Endothelial cell of umbilical vein (primary cell): ENCODE measurements at regions not wholly inside any gene's neighbourhood (a gene's known extent, or its start where the extent isn't known, plus 50 kb on each side); places are given as distances from the start of the nearest gene placed in this dataset.
A peak's percentile ranks its signal among the peaks of the same experiment; 100 is the strongest.
"Not testable (repeated sequence)": the region's sequence is repeated elsewhere in the genome, so short reads cannot be mapped to it uniquely, and the experiment has no call there.

Experiments used
- BruUV-seq: library from RNA; stranded (reverse); fragments of 400-500 nt; replicated peaks from 2 replicates; lab custom pipeline; 2021; lab: Mats Ljungman, UMichigan
- CTCF ChIA-PET: fragments of 300-600, 350-600 bp; sonication (Branson Sonifier 250); formaldehyde crosslinking; loops from one replicate; lab custom pipeline; 2021; ENCODE audit warnings: antibody characterized with exemption, inconsistent platforms; lab: Charles Lee
- POLR2A ChIA-PET: fragments of 300-600, 350-600 bp; sonication (Branson Sonifier 250); formaldehyde crosslinking; loops from one replicate; lab custom pipeline; 2021; ENCODE audit warnings: antibody characterized with exemption, inconsistent platforms; lab: Charles Lee
- DNase-seq: peaks from one replicate; pipeline ENCODE4 v3.0.0-alpha.2; 2011; ENCODE audit warnings: low read depth, low spot score
- FAIRE-seq: peaks from 2 replicates; lab custom pipeline; 2011; peaks lifted over from hg19 to GRCh38; lab: Jason Lieb, UNC
- H2AFZ ChIP-seq: 2 replicates; pipeline ENCODE4 v1.6.0; 2012; ENCODE audit warnings: low read depth, low read length, control low read depth, inconsistent platforms
- H3K27ac ChIP-seq: 2 replicates; pipeline ENCODE4 v1.5.1; 2011; ENCODE audit warnings: low read depth, mild to moderate bottlenecking, control low read depth, low read length, moderate library complexity; ENCODE audit not compliant: insufficient read depth
- H3K27me3 ChIP-seq, 2 experiments: 2 replicates each; pipeline versions ENCODE4 v1.6.0 to v1.6.1; 2011; ENCODE audit warnings: low read length in 2 of 2, mixed read lengths in 1 of 2; ENCODE audit not compliant: control insufficient read depth in 2 of 2, insufficient read depth in 2 of 2
- H3K36me3 ChIP-seq, 2 experiments: 2 replicates in 1 of 2; 3 replicates in 1 of 2; pipeline ENCODE4 v1.5.1; 2011; ENCODE audit warnings: low read length in 2 of 2, mild to moderate bottlenecking in 1 of 2, moderate library complexity in 1 of 2; ENCODE audit not compliant: control insufficient read depth in 2 of 2, insufficient read depth in 2 of 2; ENCODE audit errors: extremely low read depth in 1 of 2
- H3K4me1 ChIP-seq: 3 replicates; pipeline ENCODE4 v1.5.1; 2011; ENCODE audit warnings: mild to moderate bottlenecking, low read length; ENCODE audit not compliant: control insufficient read depth, insufficient read depth; ENCODE audit errors: extremely low read depth
- H3K4me2 ChIP-seq: 2 replicates; pipeline ENCODE4 v1.6.1; 2011; ENCODE audit warnings: low read length, control low read depth, mixed read lengths; ENCODE audit not compliant: insufficient read depth
- H3K4me3 ChIP-seq, 3 experiments: fragments of 200-600 bp in 1 of 3; sonication (generic), shearing (Covaris generic) in 1 of 3; replicated peaks in 1 of 3; 2 replicates each; pipeline ENCODE4 v1.5.1; 2011 to 2016; ENCODE audit warnings: control low read depth in 3 of 3, low read length in 3 of 3, mild to moderate bottlenecking in 2 of 3, inconsistent platforms in 1 of 3, low read depth in 1 of 3, moderate library complexity in 1 of 3; ENCODE audit not compliant: insufficient read depth in 1 of 3
- H3K79me2 ChIP-seq: 2 replicates; pipeline ENCODE4 v1.6.0; 2012; ENCODE audit warnings: low read length, inconsistent platforms; ENCODE audit not compliant: control insufficient read depth, insufficient read depth
- H3K9ac ChIP-seq: replicated peaks from 2 replicates; pipeline ENCODE3; 2011; ENCODE audit warnings: low read length, control low read depth; ENCODE audit not compliant: insufficient read depth; ENCODE audit errors: extremely low read depth
- H3K9me1 ChIP-seq: replicated peaks from 3 replicates; pipeline ENCODE4 v1.6.0; 2011; ENCODE audit warnings: mild to moderate bottlenecking, low read length; ENCODE audit not compliant: control insufficient read depth, insufficient read depth; ENCODE audit errors: extremely low read depth
- H3K9me3 ChIP-seq: replicated peaks from 2 replicates; pipeline ENCODE4 v1.5.1; 2012; ENCODE audit warnings: low read length, inconsistent platforms; ENCODE audit not compliant: control insufficient read depth, insufficient read depth
- H4K20me1 ChIP-seq: replicated peaks from 2 replicates; pipeline ENCODE3; 2011; ENCODE audit warnings: mild to moderate bottlenecking, low read length; ENCODE audit not compliant: control insufficient read depth, insufficient read depth; ENCODE audit errors: extremely low read depth
- CTCF ChIP-seq, 2 donors: IDR thresholded peaks; 1 replicate in 1 of 2; 2 replicates in 1 of 2; pipeline ENCODE4 v1.5.1; 2011; ENCODE audit warnings: low read length in 2 of 2, mild to moderate bottlenecking in 2 of 2, moderate library complexity in 2 of 2, control low read depth in 1 of 2, inconsistent platforms in 1 of 2, low read depth in 1 of 2; ENCODE audit not compliant: insufficient read depth in 1 of 2; ENCODE audit errors: extremely low read depth in 1 of 2
- FOS ChIP-seq: IDR thresholded peaks from 2 replicates; pipeline ENCODE4 v1.6.1; 2011; ENCODE audit warnings: mild to moderate bottlenecking, low read length, moderate library complexity, borderline replicate concordance; ENCODE audit not compliant: insufficient read depth
- GATA2 ChIP-seq: IDR thresholded peaks from 2 replicates; pipeline ENCODE4 v1.7.0; 2011; ENCODE audit warnings: low read depth, mild to moderate bottlenecking, moderate library complexity, mixed read lengths, low read length; ENCODE audit not compliant: insufficient read length, insufficient read depth
- JUN ChIP-seq: IDR thresholded peaks from 2 replicates; pipeline ENCODE4 v1.6.1; 2011; ENCODE audit warnings: borderline replicate concordance, low read depth; ENCODE audit not compliant: insufficient read length, insufficient read depth
- MYC ChIP-seq: IDR thresholded peaks from one replicate; pipeline ENCODE4 v1.6.1; 2011; ENCODE audit warnings: mild to moderate bottlenecking, low read depth, low read length
- POLR2A ChIP-seq: IDR thresholded peaks from 2 replicates; pipeline ENCODE4 v1.6.1; 2012; ENCODE audit warnings: low read depth, mild to moderate bottlenecking, control low read depth, low read length
- POLR2AphosphoS5 ChIP-seq: IDR thresholded peaks from 2 replicates; pipeline ENCODE4 v1.6.1; 2012; ENCODE audit warnings: low read depth, mild to moderate bottlenecking, control low read depth, low read length, moderate library complexity; ENCODE audit not compliant: insufficient read depth
- dilution Hi-C: fragments of 300-500 bp; cut with MboI; formaldehyde crosslinking; loops from one replicate; pipeline ENCODE4 v1.15.0; 2019; ENCODE audit warnings: low sequenced_read_pairs; ENCODE audit not compliant: extremely low pct_ligation_motif_present
- intact Hi-C: fragments of 100-400 bp; cut with micrococcal nuclease; formaldehyde crosslinking; loops from one replicate; pipeline ENCODE4 v1.10.0; 2022

GRCh38 chr2:53206226-53206625, 561.4 kb upstream of the CHAC2 start:
- DNase-seq, H3K9me3 ChIP-seq, H3K9ac ChIP-seq, CTCF ChIA-PET, H3K4me2 ChIP-seq, H3K4me3 ChIP-seq, H4K20me1 ChIP-seq, intact Hi-C loops, H3K36me3 ChIP-seq, FAIRE-seq, H3K27me3 ChIP-seq, dilution Hi-C loops, H3K4me1 ChIP-seq, H2AFZ ChIP-seq, BruUV-seq, H3K79me2 ChIP-seq, H3K27ac ChIP-seq, H3K9me1 ChIP-seq, POLR2A ChIA-PET: not testable (repeated sequence)

- intact Hi-C loops = no loop called here
- no peak for TF ChIP-seq FOS
- TF ChIP-seq POLR2A = no peak
- TF ChIP-seq JUN = no peak
- TF ChIP-seq MYC = no peak
- TF ChIP-seq GATA2 = no peak
- TF ChIP-seq POLR2AphosphoS5 = no peak
- TF ChIP-seq CTCF (IDR thresholded peaks at IDR 0.05; ENCODE audit: extremely low read depth in 1 of 2, insufficient read depth in 1 of 2, low read depth in 1 of 2, low read length in 2 of 2) = no peak
- no peaks in the 10 kb centered on the region for H3K4me1 ChIP-seq
- H3K4me3 ChIP-seq = no peak overlapping the region
- no peaks in the 10 kb centered on the region for H3K9me1 ChIP-seq
- no peaks in the 10 kb centered on the region for H3K9me3 ChIP-seq
- BruUV-seq = no TSS peak
- no peak overlapping the region for H2AFZ ChIP-seq
- dilution Hi-C loops = no loop called here
- H3K27me3 ChIP-seq = no peaks in the 10 kb centered on the region
- FAIRE-seq (no peak), DNase-seq (peak; percentile 11)
- H3K4me2 ChIP-seq = no peak overlapping the region
- no peaks in the 10 kb centered on the region for H4K20me1 ChIP-seq
- H3K27ac ChIP-seq = no peak overlapping the region
- no peaks in the 10 kb centered on the region for H3K36me3 ChIP-seq
- no peaks in the 10 kb centered on the region for H3K79me2 ChIP-seq
- ChIA-PET CTCF (no interaction called here), POLR2A (no interaction called here)
- H3K9ac ChIP-seq = no peak overlapping the region
Observed at GRCh38 chr2:53202063-53202462, 565.5 kb upstream of the CHAC2 start.
